ENCODE measurements at regions not wholly inside any gene's neighbourhood (a gene's known extent, or its start where the extent isn't known, plus 50 kb on each side); places are given as distances from the start of the nearest gene placed in this dataset.

GRCh38 chr2:5984273-5984655, 292.1 kb downstream of the SOX11 start:
- H2BK5ac ChIP-seq (ENCODE audit: insufficient read length, low read length): no peak overlapping the region
- H3K27ac Mint-ChIP-seq: no peak overlapping the region

More at GRCh38 chr2:5984273-5984655, 292.1 kb downstream of the SOX11 start:
- H3K4me3 Mint-ChIP-seq: no peak overlapping the region
- Histone ChIP-seq H3K56ac (ENCODE audit: insufficient read length, low read depth, low read length) (no peak overlapping the region), H4K5ac (ENCODE audit: insufficient read length, low read depth, low read length) (no peak overlapping the region), H3K27me3 (ENCODE audit: insufficient read depth, low read length) (no peaks in the 10 kb centered on the region), H3K9me3 (ENCODE audit: control insufficient read depth, low read depth, low read length) (no peaks in the 10 kb centered on the region), H2BK120ac (ENCODE audit: low read depth, low read length, poor library complexity, severe bottlenecking) (no peak overlapping the region), H3K4me2 (ENCODE audit: insufficient read depth, insufficient read length, low read length) (no peak overlapping the region), H3K27ac (ENCODE audit: insufficient read length, low read depth, low read length) (no peak overlapping the region), H2BK15ac (ENCODE audit: low read depth, low read length) (no peak overlapping the region), H3K4ac (ENCODE audit: low read depth, low read length) (no peak overlapping the region), H2AFZ (ENCODE audit: low read length) (no peak overlapping the region), H3K23me2 (ENCODE audit: insufficient read length, low read depth, low read length, poor library complexity, severe bottlenecking) (peaks cover 7% of the 10 kb centered on the region), H3T11ph (ENCODE audit: low read length) (no peak overlapping the region), H4K91ac (ENCODE audit: insufficient read length, low read depth, low read length) (no peak overlapping the region), H3K79me1 (ENCODE audit: insufficient read depth, low read depth, low read length, poor library complexity, severe bottlenecking) (no peaks in the 10 kb centered on the region), H2BK20ac (ENCODE audit: low read depth, low read length, poor library complexity, severe bottlenecking) (no peak overlapping the region), H4K20me1 (ENCODE audit: control insufficient read depth, insufficient read depth, insufficient read length) (no peaks in the 10 kb centered on the region), H2AK5ac (ENCODE audit: insufficient read length, low read length) (no peak overlapping the region), H3K14ac (ENCODE audit: insufficient read depth, low read length) (no peak overlapping the region), H3K79me2 (ENCODE audit: insufficient read depth, low read length) (no peaks in the 10 kb centered on the region), H3K18ac (ENCODE audit: insufficient read length, low read depth, low read length) (no peak overlapping the region), H2BK12ac (ENCODE audit: insufficient read length, low read depth, low read length) (no peak overlapping the region), H4K8ac (replicated peaks; ENCODE audit: insufficient read length, low read depth, low read length) (no peak overlapping the region), H3K4me1 (ENCODE audit: insufficient read depth, low read length) (no peaks in the 10 kb centered on the region), H3K9ac (ENCODE audit: extremely low read depth, insufficient read length, low read length) (no peak overlapping the region), H3K23ac (ENCODE audit: insufficient read length, low read depth, low read length) (no peak overlapping the region)
- H3K36me3 Mint-ChIP-seq (ENCODE audit: insufficient read depth in 1 of 3, low read depth in 3 of 3): no peaks in the 10 kb centered on the region
- peaks cover 38 to 43% of the 10 kb centered on the region in 2 experiments for H3K4me1 Mint-ChIP-seq
- H3K27me3 Mint-ChIP-seq (ENCODE audit: low read depth): peaks cover 9% of the 10 kb centered on the region
- H3K9me3 Mint-ChIP-seq: no peaks in the 10 kb centered on the region
- no peak for TF ChIP-seq CTCF (conservative IDR thresholded peaks at IDR 0.05)
- no CpG with 5 or more reads among the region's 2 CpGs for WGBS (ENCODE audit: extremely low coverage, insufficient read length, low lambda C conversion rate)
- DNase-seq: no peak

All from H9 (cell line).